ENCODE measurements at regions not wholly inside any gene's neighbourhood (a gene's known extent, or its start where the extent isn't known, plus 50 kb on each side); places are given as distances from the start of the nearest gene placed in this dataset.

GRCh38 chr5:109989161-109989560 lies 299.4 kb downstream of the MAN2A1 start:
- Histone ChIP-seq H3K4me3 (no peak overlapping the region), H3K36me3 (no peaks in the 10 kb centered on the region), H3K27me3 (no peaks in the 10 kb centered on the region), H3K9me3 (no peaks in the 10 kb centered on the region), H3K4me1 (peaks cover 0 to 3% (median 0%) of the 10 kb centered on the region in 4 donors), H3K27ac (no peak overlapping the region)
- TF ChIP-seq POLR2AphosphoS5 (IDR thresholded peaks at IDR 0.05) = no peak
- TF ChIP-seq CTCF (IDR thresholded peaks at IDR 0.05) = no peak
- TF ChIP-seq EP300 (IDR thresholded peaks at IDR 0.05) = no peak
- no peak for TF ChIP-seq POLR2A (IDR thresholded peaks at IDR 0.05)
- 92 to 94% methylated on average over 7 of the region's 7 CpGs for WGBS, 2 donors
- ATAC-seq (ENCODE audit: low FRiP score in 2 of 2) (no peak), DNase-seq (no peak)

GRCh38 chr5:109989994-109990722 lies 300.4 kb downstream of the MAN2A1 start:
- ATAC-seq (ENCODE audit: low FRiP score in 2 of 2) (no peak), DNase-seq (no peak)
- 67 to 75% methylated on average over 4 of the region's 4 CpGs for WGBS, 2 donors
- peaks cover 0 to 3% (median 0%) of the 10 kb centered on the region in 4 donors for H3K4me1 ChIP-seq
- H3K9me3 ChIP-seq = no peaks in the 10 kb centered on the region
- no peak for TF ChIP-seq POLR2AphosphoS5 (IDR thresholded peaks at IDR 0.05)
- TF ChIP-seq POLR2A (IDR thresholded peaks at IDR 0.05) = no peak
- TF ChIP-seq CTCF (IDR thresholded peaks at IDR 0.05) = no peak
- no peaks in the 10 kb centered on the region for H3K36me3 ChIP-seq
- no peaks in the 10 kb centered on the region for H3K27me3 ChIP-seq
- no peak overlapping the region for H3K4me3 ChIP-seq
- H3K27ac ChIP-seq = no peak overlapping the region

- H3K9me3 ChIP-seq = no peaks in the 10 kb centered on the region
- 89 to 96% methylated on average over 2 of the region's 2 CpGs for WGBS, 2 donors
- TF ChIP-seq POLR2AphosphoS5 (IDR thresholded peaks at IDR 0.05) (no peak), EP300 (IDR thresholded peaks at IDR 0.05) (no peak), POLR2A (IDR thresholded peaks at IDR 0.05) (no peak), CTCF (IDR thresholded peaks at IDR 0.05) (no peak)
- DNase-seq = no peak
- no peak overlapping the region for H3K4me3 ChIP-seq
- peaks cover 0 to 3% (median 0%) of the 10 kb centered on the region in 4 donors for H3K4me1 ChIP-seq
- no peaks in the 10 kb centered on the region for H3K36me3 ChIP-seq
- H3K27me3 ChIP-seq = no peaks in the 10 kb centered on the region
- no peak for ATAC-seq (ENCODE audit: low FRiP score in 2 of 2)
- no peak overlapping the region for H3K27ac ChIP-seq
Observed at GRCh38 chr5:109990723-109991359, 301.1 kb downstream of the MAN2A1 start.

- no peak for ATAC-seq (ENCODE audit: low FRiP score in 2 of 2)
- DNase-seq = no peak
- H3K27me3 ChIP-seq = no peaks in the 10 kb centered on the region
Observed at GRCh38 chr5:109992264-109992915, 302.7 kb downstream of the MAN2A1 start.

More at GRCh38 chr5:109992264-109992915, 302.7 kb downstream of the MAN2A1 start:
- H3K36me3 ChIP-seq = no peaks in the 10 kb centered on the region
- TF ChIP-seq CTCF (IDR thresholded peaks at IDR 0.05) (no peak), POLR2AphosphoS5 (IDR thresholded peaks at IDR 0.05) (no peak), EP300 (IDR thresholded peaks at IDR 0.05) (no peak), POLR2A (IDR thresholded peaks at IDR 0.05) (no peak)
- no peak overlapping the region for H3K4me3 ChIP-seq
- H3K27ac ChIP-seq = no peak overlapping the region
- no peaks in the 10 kb centered on the region for H3K9me3 ChIP-seq
- H3K4me1 ChIP-seq = peaks cover 0 to 3% (median 0%) of the 10 kb centered on the region in 4 donors
- 91 to 93% methylated on average over 9 of the region's 9 CpGs for WGBS, 2 donors
